HepG2 (cell line): ENCODE measurements at regions not wholly inside any gene's neighbourhood (a gene's known extent, or its start where the extent isn't known, plus 50 kb on each side); places are given as distances from the start of the nearest gene placed in this dataset.

Experiments
- ATAC-seq: fragments of 200-7000 bp; cut with Tn5 transposase; 3 replicates; pipeline ENCODE4 v1.9.1; 2020; ENCODE audit warnings: mild to moderate bottlenecking, moderate library complexity
- BruUV-seq: library from RNA; stranded (reverse); fragments of 400-500 nt; replicated peaks from 2 replicates; lab custom pipeline; 2021; lab: Mats Ljungman, UMichigan
- CTCF ChIA-PET: fragments of 300-600 bp; formaldehyde crosslinking; extraction: SDS; loops from one replicate; lab custom pipeline; 2021; ENCODE audit warnings: low total read pairs, inconsistent platforms, low intra/inter-chr PET ratio; lab: Yijun Ruan, JAX
- POLR2A ChIA-PET: fragments of 350-600 bp; sonication (Branson Sonifier 250); formaldehyde crosslinking; loops from one replicate; lab custom pipeline; 2020; ENCODE audit warnings: antibody characterized with exemption, inconsistent platforms; lab: Yijun Ruan, JAX
- DNase-seq: peaks from one replicate; pipeline ENCODE4 v3.0.0-alpha.2; 2015; ENCODE audit warnings: low spot score
- FAIRE-seq: peaks from 3 replicates; lab custom pipeline; 2011; peaks lifted over from hg19 to GRCh38; lab: Jason Lieb, UNC
- H2AFZ ChIP-seq: one replicate; pipeline ENCODE4 v1.6.1; 2011; ENCODE audit warnings: low read length, inconsistent platforms
- H3K27ac ChIP-seq: fragments of 300-600 bp; 3 replicates; pipeline ENCODE4 v1.8.0; 2011; ENCODE audit warnings: mixed run types, mild to moderate bottlenecking, mixed read lengths, low read length, inconsistent platforms; ENCODE audit not compliant: insufficient read depth; ENCODE audit errors: extremely low read length
- H3K27me3 ChIP-seq, 2 experiments: fragments of 200-600 bp in 1 of 2; 2 replicates in 1 of 2; 3 replicates in 1 of 2; pipeline versions ENCODE4 v1.6.0 to v1.8.0; 2011; ENCODE audit warnings: low read length in 2 of 2, mild to moderate bottlenecking in 2 of 2, moderate library complexity in 2 of 2, inconsistent platforms in 1 of 2; ENCODE audit not compliant: insufficient read depth in 2 of 2, control insufficient read depth in 1 of 2
- H3K36me3 ChIP-seq, 2 experiments: fragments of 200-600 bp in 1 of 2; replicated peaks in 1 of 2; 2 replicates in 1 of 2; 3 replicates in 1 of 2; pipeline versions ENCODE4 v1.5.1 to v1.8.0; 2011; ENCODE audit warnings: low read length in 2 of 2, inconsistent platforms in 1 of 2; ENCODE audit not compliant: insufficient read depth in 2 of 2, control insufficient read depth in 1 of 2
- H3K4me1 ChIP-seq: 2 replicates; pipeline ENCODE4 v1.5.1; 2012; ENCODE audit warnings: low read length, inconsistent platforms; ENCODE audit not compliant: insufficient read depth
- H3K4me2 ChIP-seq: 2 replicates; pipeline ENCODE4 v1.6.0; 2011; ENCODE audit warnings: low read depth, low read length, inconsistent platforms
- H3K4me3 ChIP-seq, 3 experiments: fragments of 200-600 bp in 1 of 3; sonication (generic), shearing (Covaris generic) in 1 of 3; replicated peaks in 1 of 3; 2 replicates each; pipeline ENCODE4 v1.5.1; 2011 to 2016; ENCODE audit warnings: low read length in 3 of 3, inconsistent platforms in 2 of 3, low read depth in 2 of 3, mild to moderate bottlenecking in 2 of 3, control low read depth in 1 of 3, mixed read lengths in 1 of 3; ENCODE audit not compliant: insufficient read depth in 1 of 3
- H3K79me2 ChIP-seq: one replicate; pipeline ENCODE4 v1.6.1; 2011; ENCODE audit warnings: low read length, inconsistent platforms; ENCODE audit not compliant: insufficient read depth
- H3K9ac ChIP-seq: 2 replicates; pipeline ENCODE4 v1.6.0; 2011; ENCODE audit warnings: mild to moderate bottlenecking, low read depth, low read length, inconsistent platforms; ENCODE audit not compliant: insufficient read depth
- H3K9me3 ChIP-seq: 2 replicates; pipeline ENCODE4 v1.5.1; 2012; ENCODE audit warnings: mild to moderate bottlenecking, low read length
- H4K20me1 ChIP-seq: 2 replicates; pipeline ENCODE4 v1.6.0; 2011; ENCODE audit warnings: inconsistent platforms, mild to moderate bottlenecking, low read length, moderate library complexity; ENCODE audit not compliant: insufficient read depth
- BRCA1 ChIP-seq: sonication (generic); formaldehyde crosslinking; IDR thresholded peaks from 2 replicates; pipeline ENCODE4 v1.4.0; 2020; ENCODE audit warnings: missing genetic modification reagents
- ETV5 ChIP-seq: IDR thresholded peaks from 2 replicates; pipeline ENCODE4 v1.6.1; 2018; ENCODE audit warnings: missing biosample characterization, missing genetic modification reagents, inconsistent platforms, borderline replicate concordance
- FOSL2 ChIP-seq: sonication (generic); formaldehyde crosslinking; IDR thresholded peaks from 2 replicates; pipeline ENCODE4 v1.4.0; 2020; ENCODE audit warnings: missing genetic modification reagents
- JDP2 ChIP-seq: sonication (generic); formaldehyde crosslinking; IDR thresholded peaks from 2 replicates; pipeline ENCODE4 v1.8.1; 2022; ENCODE audit warnings: missing genetic modification reagents, borderline replicate concordance
- NR1H2 ChIP-seq: sonication (generic); formaldehyde crosslinking; IDR thresholded peaks from 2 replicates; pipeline ENCODE4 v1.8.1; 2022; ENCODE audit warnings: low read depth, missing genetic modification reagents, borderline replicate concordance
- SKIL ChIP-seq: sonication (generic); formaldehyde crosslinking; IDR thresholded peaks from 2 replicates; pipeline ENCODE4 v1.8.0; 2022; ENCODE audit warnings: missing genetic modification reagents, mild to moderate bottlenecking, moderate library complexity, borderline replicate concordance
- SMC3 ChIP-seq: IDR thresholded peaks from 2 replicates; pipeline ENCODE4 v1.6.1; 2011; ENCODE audit warnings: low read length, improper control_type of control experiment
- SRY ChIP-seq: sonication (generic); formaldehyde crosslinking; IDR thresholded peaks from 2 replicates; pipeline ENCODE4 v1.8.0; 2022; ENCODE audit warnings: mild to moderate bottlenecking, missing genetic modification reagents
- TAF15 ChIP-seq: fragments of 200-400 bp; formaldehyde crosslinking; IDR thresholded peaks from one replicate; pipeline ENCODE4 v1.6.1; 2018; ENCODE audit warnings: mild to moderate bottlenecking, low read depth, low read length; ENCODE audit not compliant: poor library complexity, severe bottlenecking
- TFAP4 ChIP-seq: sonication (generic); IDR thresholded peaks from 2 replicates; pipeline ENCODE4 v1.6.1; 2016; ENCODE audit warnings: low read depth, borderline replicate concordance
- THAP11 ChIP-seq: IDR thresholded peaks from 2 replicates; pipeline ENCODE4 v1.6.1; 2016; ENCODE audit warnings: missing biosample characterization, missing genetic modification reagents
- TOPORS ChIP-seq: sonication (generic); formaldehyde crosslinking; IDR thresholded peaks from 2 replicates; pipeline ENCODE4 v1.8.0; 2023; ENCODE audit warnings: mild to moderate bottlenecking, missing genetic modification reagents
- TP53 ChIP-seq: sonication (generic); formaldehyde crosslinking; conservative IDR thresholded peaks from 2 replicates; pipeline ENCODE4 v1.4.0; 2020; ENCODE audit warnings: missing genetic modification reagents
- ZNF337 ChIP-seq: sonication (generic); formaldehyde crosslinking; IDR thresholded peaks from 2 replicates; pipeline ENCODE4 v1.5.1; 2020; ENCODE audit warnings: missing genetic modification reagents, low read depth, mild to moderate bottlenecking, borderline replicate concordance
- ZNF484 ChIP-seq: sonication (generic); formaldehyde crosslinking; IDR thresholded peaks from 2 replicates; pipeline ENCODE4 v1.5.1; 2020; ENCODE audit warnings: mild to moderate bottlenecking, low read depth, missing genetic modification reagents, borderline replicate concordance
- ZNF605 ChIP-seq: sonication (generic); formaldehyde crosslinking; IDR thresholded peaks from 2 replicates; pipeline ENCODE4 v1.8.0; 2022; ENCODE audit warnings: mild to moderate bottlenecking, missing genetic modification reagents
- ZNF720 ChIP-seq: sonication (generic); formaldehyde crosslinking; IDR thresholded peaks from 2 replicates; pipeline ENCODE4 v1.4.0; 2020; ENCODE audit warnings: missing genetic modification reagents
- ZNF83 ChIP-seq: sonication (generic); formaldehyde crosslinking; IDR thresholded peaks from 2 replicates; pipeline ENCODE4 v1.4.0; 2020; ENCODE audit warnings: missing genetic modification reagents, mild to moderate bottlenecking, borderline replicate concordance
- WGBS: methylation state at CpG from one replicate; pipeline ENCODE4 v1.1.6; 2017; ENCODE audit warnings: low lambda C conversion rate; 5-methylcytosine and 5-hydroxymethylcytosine counted together
- in situ Hi-C: cut with HindIII; loops from 2 replicates; pipeline ENCODE4 v1.10.0; 2017; ENCODE audit warnings: low pct_unique_long_range_greater_than_20kb; ENCODE audit not compliant: extremely low pct_ligation_motif_present
- intact Hi-C: fragments of 100-400 bp; cut with micrococcal nuclease; formaldehyde crosslinking; loops from one replicate; pipeline ENCODE4 v1.10.0; 2022; ENCODE audit not compliant: unreplicated experiment

DNA sequence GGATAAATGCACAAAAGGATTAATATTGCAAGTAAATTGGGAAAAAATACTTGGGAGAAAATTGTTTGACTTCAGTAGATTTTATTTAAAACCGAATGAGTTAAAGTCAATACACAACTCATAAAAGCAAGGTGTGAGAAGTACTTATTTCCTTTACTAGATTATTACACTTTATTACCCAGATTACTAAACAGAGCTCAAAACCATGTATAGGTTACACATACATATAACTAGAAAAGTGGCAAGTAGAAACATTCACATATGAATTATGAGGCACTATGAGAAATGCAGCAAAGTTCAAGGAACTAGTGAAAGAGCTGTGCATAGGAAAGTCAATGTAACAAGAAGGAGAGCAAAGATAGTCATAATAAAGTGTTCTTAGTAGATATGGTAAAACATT, 113.0 kb downstream of the CXXC4 start:
- no peak overlapping the region for H3K4me2 ChIP-seq
- no peak overlapping the region for H3K9ac ChIP-seq
- 13% methylated on average over 1 of the region's 1 CpG for WGBS
- no peaks in the 10 kb centered on the region for H4K20me1 ChIP-seq
- no peak overlapping the region for H2AFZ ChIP-seq
- no peaks in the 10 kb centered on the region for H3K36me3 ChIP-seq
- H3K4me1 ChIP-seq: no peaks in the 10 kb centered on the region
- H3K27me3 ChIP-seq: no peaks in the 10 kb centered on the region
- in situ Hi-C loops: no loop called here
- no peak overlapping the region for H3K27ac ChIP-seq
- no peak for FAIRE-seq
- no peaks in the 10 kb centered on the region for H3K9me3 ChIP-seq
- intact Hi-C loops: loop anchor here (10.0 kb wide), 1 partner anchor 113 kb away; the partner anchor contains the start of gene CXXC4
- DNase-seq: no peak
- BruUV-seq: no TSS peak
- H3K4me3 ChIP-seq: no peak overlapping the region
- CTCF ChIA-PET: no interaction called here
- POLR2A ChIA-PET: no interaction called here
- H3K79me2 ChIP-seq: no peaks in the 10 kb centered on the region
- no peak for ATAC-seq
- TF ChIP-seq TOPORS (CRISPR knock-in tag) (no peak), SMC3 (no peak), ZNF337 (CRISPR knock-in tag) (no peak), ZNF484 (CRISPR knock-in tag) (no peak)

DNA sequence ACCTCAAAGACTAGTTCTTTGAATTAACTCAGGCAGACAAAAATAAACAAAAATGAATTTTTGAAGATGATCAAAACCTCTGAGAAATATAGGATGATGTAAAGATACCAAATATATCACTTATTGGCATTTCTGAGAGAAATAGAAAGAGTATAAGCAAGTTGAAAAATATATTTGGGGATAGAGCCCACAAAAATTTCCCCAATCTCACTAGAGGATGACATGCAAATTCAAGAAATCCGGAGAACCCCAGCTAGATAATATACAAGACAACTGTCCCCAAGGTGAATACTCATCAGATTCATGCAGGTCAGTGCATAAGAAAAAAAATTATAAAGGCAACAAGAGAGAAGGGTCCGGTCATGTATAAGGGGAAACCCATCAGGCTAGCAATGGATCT, 129.1 kb downstream of the CXXC4 start:
- no TSS peak for BruUV-seq
- H3K79me2 ChIP-seq: no peaks in the 10 kb centered on the region
- no peak for DNase-seq
- TF ChIP-seq ZNF605 (CRISPR knock-in tag) (no peak), BRCA1 (CRISPR knock-in tag) (no peak), ETV5 (CRISPR knock-in tag) (no peak), TFAP4 (no peak), TP53 (CRISPR knock-in tag) (no peak), JDP2 (no peak), FOSL2 (CRISPR knock-in tag) (no peak), THAP11 (CRISPR knock-in tag) (no peak), SKIL (CRISPR knock-in tag) (no peak), NR1H2 (CRISPR knock-in tag) (no peak), ZNF83 (CRISPR knock-in tag) (no peak), SRY (no peak), TAF15 (no peak), ZNF720 (CRISPR knock-in tag) (no peak)

More for the DNA sequence above, 129.1 kb downstream of the CXXC4 start:
- Histone ChIP-seq H3K27me3 (no peaks in the 10 kb centered on the region), H3K4me2 (no peak overlapping the region), H3K4me3 (no peak overlapping the region), H3K27ac (no peak overlapping the region), H2AFZ (no peak overlapping the region), H3K9ac (no peak overlapping the region), H3K9me3 (peaks cover 6% of the 10 kb centered on the region; the same call in 1 of the 2 replicates), H3K36me3 (no peaks in the 10 kb centered on the region), H4K20me1 (no peaks in the 10 kb centered on the region), H3K4me1 (no peaks in the 10 kb centered on the region)
- ATAC-seq (no peak), FAIRE-seq (no peak)
- in situ Hi-C loops: no loop called here
- WGBS: 4% methylated on average over 2 of the region's 2 CpGs
- CTCF ChIA-PET: no interaction called here
- intact Hi-C loops: no loop called here
- POLR2A ChIA-PET: no interaction called here
